Keratinocyte (primary cell): ENCODE measurements at regions not wholly inside any gene's neighbourhood (a gene's known extent, or its start where the extent isn't known, plus 50 kb on each side); places are given as distances from the start of the nearest gene placed in this dataset.

ENCODE experiments used
- CTCF ChIP-seq, 3 experiments: IDR thresholded peaks in 1 of 3; conservative IDR thresholded peaks in 1 of 3; optimal IDR thresholded peaks in 1 of 3; 2 replicates in 2 of 3; 3 replicates in 1 of 3; pipeline versions ENCODE3 to v1.5.1; 2011; ENCODE audit warnings: low read length in 3 of 3, mild to moderate bottlenecking in 3 of 3, moderate library complexity in 2 of 3, control low read depth in 1 of 3, inconsistent platforms in 1 of 3; ENCODE audit not compliant: insufficient read depth in 2 of 3; ENCODE audit errors: extremely low read depth in 1 of 3
- EZH2 ChIP-seq: IDR thresholded peaks from one replicate; pipeline ENCODE4 v1.6.1; 2012; ENCODE audit warnings: inconsistent platforms, mild to moderate bottlenecking, low read length, moderate library complexity

- TF ChIP-seq CTCF (optimal IDR thresholded peaks at IDR 0.05 in 1 of 3, IDR thresholded peaks at IDR 0.05 in 1 of 3, conservative IDR thresholded peaks at IDR 0.05 in 1 of 3; ENCODE audit: extremely low read depth in 1 of 3, insufficient read depth in 2 of 3, low read length in 3 of 3) (no peak), EZH2 (no peak)
Measured at GRCh38 chr13:83722443-83722842, 159.8 kb downstream of the SLITRK1 start.
